Neuronal stem cell (in vitro differentiated cells): ENCODE measurements at regions not wholly inside any gene's neighbourhood (a gene's known extent, or its start where the extent isn't known, plus 50 kb on each side); places are given as distances from the start of the nearest gene placed in this dataset.

ENCODE experiments used
- DNase-seq: peaks from one replicate; pipeline ENCODE4 v3.0.0-alpha.2; 2013; ENCODE audit warnings: low spot score
- H2AFZ ChIP-seq: one replicate; pipeline ENCODE4 v1.6.1; 2013; ENCODE audit warnings: mild to moderate bottlenecking, low read length, inconsistent platforms
- H2AK5ac ChIP-seq: 2 replicates; pipeline ENCODE4 v1.6.1; 2013; ENCODE audit warnings: low read depth, mild to moderate bottlenecking, inconsistent platforms, low read length, moderate library complexity, mixed read lengths
- H2BK120ac ChIP-seq: 2 replicates; pipeline ENCODE4 v1.6.1; 2013; ENCODE audit warnings: low read depth, mild to moderate bottlenecking, inconsistent platforms, low read length, moderate library complexity, mixed read lengths
- H2BK12ac ChIP-seq: one replicate; pipeline ENCODE4 v1.6.1; 2013; ENCODE audit warnings: low read length, inconsistent platforms
- H2BK15ac ChIP-seq: 2 replicates; pipeline ENCODE4 v1.6.1; 2013; ENCODE audit warnings: mild to moderate bottlenecking, low read length, inconsistent platforms, mixed read lengths
- H2BK5ac ChIP-seq: one replicate; pipeline ENCODE4 v1.6.1; 2013; ENCODE audit warnings: inconsistent platforms, mild to moderate bottlenecking, low read length, moderate library complexity
- H3K14ac ChIP-seq: one replicate; pipeline ENCODE4 v1.6.1; 2013; ENCODE audit warnings: low read length, inconsistent platforms
- H3K18ac ChIP-seq: 2 replicates; pipeline ENCODE4 v1.6.1; 2013; ENCODE audit warnings: low read length, inconsistent platforms
- H3K23ac ChIP-seq: 2 replicates; pipeline ENCODE4 v1.6.1; 2013; ENCODE audit warnings: low read depth, mild to moderate bottlenecking, mixed read lengths, low read length, inconsistent platforms; ENCODE audit not compliant: poor library complexity
- H3K27ac ChIP-seq: replicated peaks from 3 replicates; pipeline ENCODE4 v1.5.1; 2013; ENCODE audit warnings: low read length, inconsistent platforms
- H3K27me3 ChIP-seq, 3 experiments: 2 replicates each; pipeline ENCODE4 v1.6.1; 2013; ENCODE audit warnings: low read length in 3 of 3, mild to moderate bottlenecking in 2 of 3, inconsistent platforms in 1 of 3, low read depth in 1 of 3, mixed read lengths in 1 of 3, moderate library complexity in 1 of 3; ENCODE audit not compliant: control insufficient read depth in 3 of 3, insufficient read depth in 3 of 3
- H3K36me3 ChIP-seq, 2 donors: replicated peaks in 1 of 2; 2 replicates each; pipeline ENCODE4 v1.6.1; 2013; ENCODE audit warnings: low read length in 2 of 2; ENCODE audit not compliant: control insufficient read depth in 2 of 2, insufficient read depth in 2 of 2
- H3K4ac ChIP-seq: 2 replicates; pipeline ENCODE4 v1.6.1; 2013; ENCODE audit warnings: inconsistent platforms, mild to moderate bottlenecking, low read length, moderate library complexity
- H3K4me1 ChIP-seq, 2 donors: 1 replicate in 1 of 2; 2 replicates in 1 of 2; pipeline ENCODE4 v1.6.1; 2013; ENCODE audit warnings: low read length in 2 of 2, low read depth in 1 of 2; ENCODE audit not compliant: control insufficient read depth in 2 of 2, insufficient read depth in 1 of 2
- H3K4me2 ChIP-seq: one replicate; pipeline ENCODE4 v1.6.1; 2013; ENCODE audit warnings: mild to moderate bottlenecking, low read length, inconsistent platforms; ENCODE audit not compliant: insufficient read depth, poor library complexity, severe bottlenecking
- H3K4me3 ChIP-seq, 2 donors: 2 replicates each; pipeline ENCODE4 v1.5.1; 2013; ENCODE audit warnings: low read length in 2 of 2, mild to moderate bottlenecking in 2 of 2, inconsistent platforms in 1 of 2, moderate library complexity in 1 of 2
- H3K79me1 ChIP-seq: one replicate; pipeline ENCODE4 v1.6.1; 2013; ENCODE audit warnings: low read depth, mild to moderate bottlenecking, inconsistent platforms, low read length, moderate library complexity
- H3K9ac ChIP-seq: one replicate; pipeline ENCODE4 v1.6.1; 2013; ENCODE audit warnings: mild to moderate bottlenecking, low read depth, low read length, inconsistent platforms; ENCODE audit not compliant: poor library complexity
- H3K9me3 ChIP-seq, 2 donors: replicated peaks in 1 of 2; 2 replicates each; pipeline versions ENCODE3 to v1.6.1; 2013; ENCODE audit warnings: low read length in 2 of 2, mild to moderate bottlenecking in 2 of 2, inconsistent platforms in 1 of 2, low read depth in 1 of 2, mixed read lengths in 1 of 2, moderate library complexity in 1 of 2; ENCODE audit not compliant: control insufficient read depth in 2 of 2, insufficient read depth in 1 of 2
- H4K8ac ChIP-seq: one replicate; pipeline ENCODE4 v1.6.1; 2013; ENCODE audit warnings: low read depth, mild to moderate bottlenecking, inconsistent platforms, low read length, moderate library complexity
- H4K91ac ChIP-seq: one replicate; pipeline ENCODE4 v1.6.1; 2013; ENCODE audit warnings: low read length, low read depth, mild to moderate bottlenecking, inconsistent platforms; ENCODE audit not compliant: poor library complexity
- WGBS, 2 donors: extraction: QIAGEN DNeasy Blood & Tissue Kit; methylation state at CpG; one replicate each; pipeline ENCODE4 v1.1.7; 2013; ENCODE audit warnings: missing lambda C conversion rate in 2 of 2, mixed read lengths in 1 of 2; ENCODE audit not compliant: insufficient read length in 2 of 2, insufficient replicate concordance in 1 of 2; ENCODE audit errors: extremely low coverage in 2 of 2; 5-methylcytosine and 5-hydroxymethylcytosine counted together

- Histone ChIP-seq H3K18ac (no peak overlapping the region), H3K4me2 (no peak overlapping the region), H3K14ac (no peak overlapping the region), H3K4me3 (no peak overlapping the region), H2BK12ac (no peak overlapping the region), H3K36me3 (no peaks in the 10 kb centered on the region), H3K9ac (no peak overlapping the region), H2AK5ac (no peak overlapping the region), H2AFZ (no peak overlapping the region), H3K27me3 (no peaks in the 10 kb centered on the region), H4K91ac (no peak overlapping the region), H3K9me3 (peaks cover 0 to 6% of the 10 kb centered on the region in 2 donors), H3K79me1 (no peaks in the 10 kb centered on the region), H3K23ac (no peak overlapping the region), H2BK5ac (no peak overlapping the region), H3K27ac (no peak overlapping the region), H3K4ac (no peak overlapping the region), H2BK15ac (no peak overlapping the region), H3K4me1 (no peaks in the 10 kb centered on the region), H4K8ac (no peak overlapping the region), H2BK120ac (no peak overlapping the region)
- no CpG with 5 or more reads among the region's 4 CpGs for WGBS, 2 donors
- DNase-seq, result no peak
These were observed 116.9 kb downstream of the RND3 start for GRCh38 chr2:150370561-150370960.

GRCh38 chr2:150369862-150370261, 117.6 kb downstream of the RND3 start:
- peak overlapping the region; percentile 96 for H2BK15ac ChIP-seq
- peak overlapping the region; percentile 85 for H3K23ac ChIP-seq
- H4K91ac ChIP-seq, result peak overlapping the region; percentile 97
- H3K27me3 ChIP-seq, result no peaks in the 10 kb centered on the region
- H3K4me2 ChIP-seq, result no peak overlapping the region
- no peak overlapping the region for H4K8ac ChIP-seq
- H2BK5ac ChIP-seq, result no peak overlapping the region
- no peaks in the 10 kb centered on the region for H3K36me3 ChIP-seq
- DNase-seq, result no peak
- H2AK5ac ChIP-seq, result peak overlapping the region; percentile 88
- H3K4me3 ChIP-seq, result no peak overlapping the region
- H3K79me1 ChIP-seq, result no peaks in the 10 kb centered on the region
- H3K9me3 ChIP-seq, result peaks cover 0 to 6% of the 10 kb centered on the region in 2 donors
- H3K18ac ChIP-seq, result peak overlapping the region; percentile 92
- H3K9ac ChIP-seq, result peak overlapping the region; percentile 13
- H3K27ac ChIP-seq, result no peak overlapping the region
- peak overlapping the region; percentile 96 for H2BK12ac ChIP-seq
- no peak overlapping the region for H2BK120ac ChIP-seq
- no peak overlapping the region for H2AFZ ChIP-seq
- H3K4me1 ChIP-seq, result no peaks in the 10 kb centered on the region
- H3K4ac ChIP-seq, result no peak overlapping the region
- H3K14ac ChIP-seq, result peak overlapping the region; percentile 78
- WGBS, 2 donors, result no CpG with 5 or more reads among the region's 9 CpGs

GRCh38 chr2:150358468-150358807, 129.0 kb downstream of the RND3 start:
- no peak overlapping the region for H2AK5ac ChIP-seq
- H3K4ac ChIP-seq, result no peak overlapping the region
- H3K36me3 ChIP-seq, result no peaks in the 10 kb centered on the region
- no peak overlapping the region for H3K18ac ChIP-seq
- no peaks in the 10 kb centered on the region for H3K9me3 ChIP-seq
- H2BK12ac ChIP-seq, result no peak overlapping the region
- no peak overlapping the region for H3K4me2 ChIP-seq
- no peaks in the 10 kb centered on the region for H3K79me1 ChIP-seq
- peaks cover 0 to 2% of the 10 kb centered on the region in 2 donors for H3K4me1 ChIP-seq
- H4K91ac ChIP-seq, result no peak overlapping the region
- H2BK120ac ChIP-seq, result no peak overlapping the region
- no peak overlapping the region for H2BK15ac ChIP-seq
- H3K23ac ChIP-seq, result no peak overlapping the region
- H4K8ac ChIP-seq, result no peak overlapping the region
- no peak overlapping the region for H2BK5ac ChIP-seq
- H2AFZ ChIP-seq, result no peak overlapping the region
- no peak overlapping the region for H3K9ac ChIP-seq
- H3K27me3 ChIP-seq, result no peaks in the 10 kb centered on the region
- no peak overlapping the region for H3K27ac ChIP-seq
- WGBS, 2 donors, result no CpG with 5 or more reads among the region's 3 CpGs
- DNase-seq, result no peak
- H3K4me3 ChIP-seq, result no peak overlapping the region
- no peak overlapping the region for H3K14ac ChIP-seq

GRCh38 chr2:150357770-150358467, 129.5 kb downstream of the RND3 start:
- no peak for DNase-seq
- H3K4me3 ChIP-seq, result no peak overlapping the region
- H3K27ac ChIP-seq, result no peak overlapping the region
- no peak overlapping the region for H3K4me2 ChIP-seq
- no peak overlapping the region for H2BK5ac ChIP-seq
- no peak overlapping the region for H4K8ac ChIP-seq
- H3K4me1 ChIP-seq, result peaks cover 0 to 2% of the 10 kb centered on the region in 2 donors
- no peak overlapping the region for H3K18ac ChIP-seq
- H2BK120ac ChIP-seq, result no peak overlapping the region
- no CpG with 5 or more reads among the region's 2 CpGs for WGBS, 2 donors
- no peak overlapping the region for H3K23ac ChIP-seq
- H3K36me3 ChIP-seq, result no peaks in the 10 kb centered on the region
- no peaks in the 10 kb centered on the region for H3K27me3 ChIP-seq
- no peak overlapping the region for H2BK15ac ChIP-seq
- H2AFZ ChIP-seq, result no peak overlapping the region
- H3K4ac ChIP-seq, result no peak overlapping the region
- H3K79me1 ChIP-seq, result no peaks in the 10 kb centered on the region
- no peak overlapping the region for H4K91ac ChIP-seq
- no peak overlapping the region for H2AK5ac ChIP-seq
- H3K9ac ChIP-seq, result no peak overlapping the region
- H3K9me3 ChIP-seq, result no peaks in the 10 kb centered on the region
- no peak overlapping the region for H3K14ac ChIP-seq
- no peak overlapping the region for H2BK12ac ChIP-seq
